HG03558 (cell line): ENCODE measurements at regions not wholly inside any gene's neighbourhood (a gene's known extent, or its start where the extent isn't known, plus 50 kb on each side); places are given as distances from the start of the nearest gene placed in this dataset.

Source experiments
- ATAC-seq: cut with Tn5 transposase; IDR thresholded peaks from one replicate; pipeline ENCODE4 v1.9.1; 2021; ENCODE audit warnings: moderate number of reproducible peaks; ENCODE audit not compliant: unreplicated experiment; ENCODE audit errors: extremely low read depth

DNA sequence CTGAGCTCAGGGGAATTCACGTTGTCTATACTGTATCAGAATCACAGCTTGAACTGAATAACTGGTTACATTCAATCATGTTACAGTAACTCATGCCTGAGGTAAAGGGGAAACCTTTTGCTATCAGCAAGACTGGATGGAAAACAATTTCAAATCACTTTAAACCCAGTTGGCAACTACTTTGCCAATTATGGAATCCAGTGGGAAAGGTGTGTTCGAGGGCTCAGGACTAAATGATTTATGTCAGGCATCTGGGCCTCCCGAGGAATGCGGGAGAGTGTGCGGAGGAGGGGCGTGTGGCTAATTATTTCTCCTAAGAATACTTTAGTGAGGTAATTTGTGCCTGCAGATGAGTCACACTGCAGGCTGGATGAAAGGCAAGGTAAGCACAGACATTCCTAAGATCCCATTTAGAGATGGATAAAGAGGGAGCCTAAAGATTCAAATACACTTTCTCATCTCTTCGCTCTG, 100.1 kb downstream of the HRH4 start:
- no peak for ATAC-seq

DNA sequence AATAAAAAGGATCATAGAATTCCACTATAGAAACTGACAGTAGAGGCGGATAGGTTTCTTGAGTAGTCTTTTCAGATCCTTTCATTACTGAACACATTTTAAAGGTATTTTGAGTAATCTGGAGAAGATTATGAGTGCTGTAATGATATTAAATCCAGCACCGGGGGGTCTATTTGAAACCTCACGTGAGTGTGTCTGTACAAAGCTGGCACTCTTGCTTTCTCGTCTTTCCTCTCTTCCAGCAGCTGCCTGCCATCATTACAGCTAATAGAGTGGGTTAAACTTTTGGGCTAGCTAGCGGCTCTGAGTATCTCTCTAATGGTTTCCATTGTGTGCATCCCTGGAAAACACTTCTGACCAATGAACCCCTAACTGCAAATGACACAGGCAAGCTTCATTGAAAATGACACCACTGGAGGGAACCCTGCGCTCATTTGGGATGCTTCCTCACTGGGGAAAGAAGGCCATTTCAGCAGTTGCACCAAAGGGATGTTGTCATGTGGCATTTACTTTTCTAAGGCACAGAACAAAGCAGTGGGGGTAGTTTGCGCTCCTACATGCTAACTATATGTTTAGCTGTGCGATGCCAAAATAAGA, 101.0 kb downstream of the HRH4 start:
- no peak for ATAC-seq

DNA sequence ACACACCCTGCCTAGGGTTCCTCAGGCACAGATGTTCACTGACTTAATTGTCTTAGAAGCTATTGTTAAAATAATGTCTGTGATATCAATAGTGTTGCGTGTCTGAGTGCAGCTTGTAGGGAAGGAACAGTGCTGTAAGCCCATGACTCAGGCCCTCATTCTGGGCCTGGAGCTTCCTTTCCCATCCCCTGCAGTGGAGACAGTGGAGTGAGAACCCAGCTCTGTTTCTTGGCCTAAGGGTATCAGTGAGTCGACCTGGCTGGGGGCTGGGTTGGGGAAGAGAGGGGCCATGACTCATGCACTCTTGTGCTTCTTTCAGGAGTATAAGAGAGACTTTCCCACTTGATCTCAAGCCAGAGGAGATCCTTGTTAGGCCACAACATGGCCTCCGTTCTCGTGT, 106.8 kb downstream of the HRH4 start:
- no peak for ATAC-seq

DNA sequence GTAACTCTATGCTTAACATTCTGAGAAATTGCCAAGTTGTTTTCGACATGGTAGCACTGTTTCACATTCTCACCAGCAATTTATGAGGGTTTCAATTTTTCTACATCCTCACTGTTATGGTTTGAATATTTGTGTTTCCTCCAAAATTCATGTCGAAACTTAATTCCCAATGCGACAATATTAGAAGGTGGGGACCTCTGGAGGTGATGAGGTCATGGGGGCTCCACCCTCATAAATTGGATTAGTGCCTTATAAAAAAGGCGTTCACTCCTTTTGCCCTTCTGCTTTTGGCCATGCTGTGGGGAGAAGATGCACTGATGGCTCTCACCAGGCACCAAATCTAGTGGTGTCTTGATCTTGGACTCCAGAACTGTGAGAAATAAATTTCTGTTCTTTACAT, 110.3 kb downstream of the HRH4 start:
- no peak for ATAC-seq

DNA sequence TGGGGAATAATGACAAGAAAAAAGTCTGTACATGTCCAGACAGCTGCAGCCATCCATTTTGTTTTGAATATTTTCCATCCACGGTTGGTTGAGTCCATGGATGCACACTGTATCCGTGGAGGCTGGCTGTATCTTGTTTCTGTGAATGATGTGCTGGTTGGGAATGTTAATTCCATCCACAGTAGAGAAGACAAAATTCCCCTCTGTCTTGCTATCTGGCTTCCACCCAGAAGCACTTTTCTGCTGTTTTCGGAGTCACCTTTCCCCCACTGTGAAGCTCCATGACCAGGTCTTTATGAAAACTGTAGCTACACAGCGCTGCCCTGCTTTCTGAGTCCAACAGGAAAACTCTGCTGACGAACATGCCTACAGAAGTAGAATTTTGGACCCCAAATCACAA, 122.3 kb downstream of the HRH4 start:
- ATAC-seq = no peak

DNA sequence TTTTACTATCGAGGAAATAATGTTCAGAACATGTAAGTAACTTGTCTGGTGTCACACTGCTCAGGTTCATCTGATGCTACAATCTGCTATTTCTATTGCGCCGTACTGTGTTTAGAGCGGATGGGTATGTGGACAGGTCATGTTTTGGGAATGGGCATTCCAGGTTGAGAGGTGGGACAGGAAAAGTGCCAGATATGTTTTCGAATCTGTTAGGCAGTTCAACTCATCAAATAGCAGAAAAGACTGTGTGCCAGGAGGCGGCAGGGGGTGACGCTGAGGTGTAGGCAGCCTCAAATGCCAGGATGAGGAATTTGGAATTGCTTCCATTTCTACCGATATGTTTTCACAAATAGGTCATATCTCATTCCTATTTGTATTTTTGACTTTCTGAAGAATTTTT, 123.8 kb downstream of the HRH4 start:
- no peak for ATAC-seq

DNA sequence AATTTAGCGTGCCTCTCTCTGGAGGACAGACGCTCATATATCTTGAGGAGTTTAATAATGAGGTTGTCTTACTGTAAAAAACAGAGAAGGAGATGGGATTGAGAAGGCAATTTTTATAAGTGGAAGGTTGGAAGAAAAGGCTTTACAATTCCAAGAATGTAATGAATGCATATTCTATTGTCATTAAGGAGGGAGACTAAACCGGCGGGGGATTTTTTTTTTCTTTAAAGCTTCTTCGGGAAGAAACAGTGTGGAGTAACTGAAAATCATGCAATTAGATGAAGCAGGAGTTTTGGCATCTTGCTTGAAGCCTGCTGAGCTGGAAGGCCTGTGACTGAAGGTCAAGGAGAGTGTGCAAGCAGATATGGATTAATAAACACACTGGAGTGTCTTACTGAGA, 124.4 kb downstream of the HRH4 start:
- no peak for ATAC-seq

DNA sequence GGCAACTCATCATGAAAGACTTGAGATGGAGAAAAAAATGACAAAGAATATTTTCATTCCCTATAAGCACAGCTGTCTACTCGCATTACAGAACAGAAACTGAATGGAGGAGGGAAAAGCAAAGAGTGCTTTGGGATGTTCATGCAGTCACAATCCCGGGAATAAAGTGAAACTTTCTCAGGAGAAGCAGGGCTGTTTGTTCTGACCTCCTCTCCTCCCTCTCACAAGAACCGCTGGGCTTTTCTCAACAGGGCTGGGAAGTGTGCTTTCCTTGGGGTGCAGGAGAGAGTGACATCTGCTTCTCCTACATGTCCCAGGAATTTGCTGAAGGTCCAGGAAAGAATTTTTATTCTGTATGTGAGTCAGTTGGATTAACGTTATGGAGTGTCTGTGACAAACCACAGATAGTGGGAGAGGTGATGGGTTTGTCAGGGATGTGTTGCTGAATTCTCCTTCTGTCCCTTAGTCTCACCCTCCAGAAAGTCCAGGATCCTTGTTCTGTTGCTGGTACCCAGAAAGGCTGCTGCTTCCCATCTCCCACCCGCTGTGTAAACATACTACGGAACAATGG, 125.6 kb downstream of the HRH4 start:
- ATAC-seq = no peak

DNA sequence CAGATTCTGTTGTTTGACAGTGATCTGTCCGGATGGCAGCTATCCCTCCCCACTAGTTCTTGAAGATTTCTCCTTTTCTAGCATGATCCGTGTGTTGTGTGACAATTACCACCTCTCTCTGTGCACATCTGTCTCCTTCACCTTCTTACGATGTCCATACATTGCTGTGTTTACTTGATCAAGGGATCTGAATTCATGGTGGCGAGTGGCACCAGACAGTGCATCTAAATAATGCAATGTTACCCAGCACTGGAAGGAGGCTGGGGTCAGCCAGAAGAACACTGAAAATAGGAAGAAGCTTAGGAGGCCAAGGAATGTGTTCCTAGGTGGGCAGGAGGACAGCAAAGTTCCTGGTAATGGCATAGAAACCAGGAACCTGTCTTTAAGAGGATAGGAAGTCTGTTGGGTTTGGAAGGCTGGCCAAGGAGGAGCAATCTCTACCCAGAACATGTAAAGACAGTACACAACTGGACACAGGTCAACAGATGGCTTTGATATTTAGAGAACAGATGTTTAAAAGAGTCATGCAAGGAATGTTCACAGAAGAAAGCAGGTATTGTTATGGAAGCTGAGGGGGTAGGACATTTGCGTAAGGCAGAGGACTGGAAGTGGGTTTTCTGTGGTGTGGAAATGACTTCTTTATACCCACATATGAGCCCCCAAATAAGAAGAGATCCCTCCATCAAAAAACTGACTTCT, 126.4 kb downstream of the HRH4 start:
- no peak for ATAC-seq

DNA sequence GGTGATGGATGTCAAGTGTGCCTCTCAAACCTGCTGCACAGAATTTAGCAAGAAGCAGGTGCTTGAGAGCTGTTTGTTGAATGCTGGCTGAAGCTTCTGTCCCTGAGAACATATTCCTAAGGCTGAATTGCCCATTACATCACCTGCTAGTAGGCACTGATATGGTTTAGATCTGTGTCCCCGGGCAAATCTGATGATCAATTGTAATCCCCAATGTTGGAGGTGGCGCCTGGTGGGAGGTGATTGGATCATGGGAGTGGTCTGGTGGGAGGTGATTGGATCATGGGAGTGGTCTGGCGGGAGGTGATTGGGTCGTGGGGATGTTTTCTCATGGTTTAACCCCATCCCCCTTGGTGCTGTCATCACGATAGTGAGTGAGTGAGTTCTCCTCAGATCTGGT, 128.0 kb downstream of the HRH4 start:
- no peak for ATAC-seq

DNA sequence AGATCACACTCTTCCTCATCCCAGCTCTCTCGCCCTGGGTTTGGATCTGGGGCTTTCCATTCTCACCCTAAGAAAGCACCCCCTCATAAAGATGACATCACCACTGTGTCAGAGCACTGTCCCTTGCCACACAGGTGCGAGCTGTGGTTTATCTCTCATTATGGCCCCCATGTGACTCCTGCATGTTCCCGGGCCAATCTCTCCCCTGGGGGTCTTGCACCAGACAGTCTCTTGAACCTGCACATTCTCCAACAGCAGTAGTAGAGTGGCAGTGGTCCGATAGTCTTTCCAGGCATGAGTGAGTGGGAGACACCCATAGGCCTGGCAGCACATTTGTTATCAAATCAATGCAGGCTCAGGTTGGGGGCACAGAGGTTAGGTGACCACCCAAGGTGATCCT, 130.5 kb downstream of the HRH4 start:
- no peak for ATAC-seq

DNA sequence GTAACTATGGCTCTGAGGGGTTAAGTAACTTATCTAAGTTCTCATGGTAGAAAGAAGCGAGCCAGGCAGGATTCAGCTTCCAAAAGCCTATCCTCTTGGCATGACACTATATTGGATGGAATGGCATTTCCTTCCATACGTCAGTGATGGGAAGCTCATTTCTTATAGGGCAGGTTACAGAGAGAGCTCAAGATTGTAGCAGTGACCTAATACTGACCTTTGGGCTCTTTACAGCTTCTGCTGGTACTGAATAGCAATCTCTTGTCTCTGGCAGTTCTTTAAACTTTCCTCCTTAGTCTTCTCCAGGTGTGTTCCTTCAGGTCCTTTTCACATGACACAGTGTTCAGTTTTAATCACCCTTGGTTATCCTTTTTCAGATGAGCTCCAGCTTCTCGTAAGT, 133.0 kb downstream of the HRH4 start:
- no peak for ATAC-seq

DNA sequence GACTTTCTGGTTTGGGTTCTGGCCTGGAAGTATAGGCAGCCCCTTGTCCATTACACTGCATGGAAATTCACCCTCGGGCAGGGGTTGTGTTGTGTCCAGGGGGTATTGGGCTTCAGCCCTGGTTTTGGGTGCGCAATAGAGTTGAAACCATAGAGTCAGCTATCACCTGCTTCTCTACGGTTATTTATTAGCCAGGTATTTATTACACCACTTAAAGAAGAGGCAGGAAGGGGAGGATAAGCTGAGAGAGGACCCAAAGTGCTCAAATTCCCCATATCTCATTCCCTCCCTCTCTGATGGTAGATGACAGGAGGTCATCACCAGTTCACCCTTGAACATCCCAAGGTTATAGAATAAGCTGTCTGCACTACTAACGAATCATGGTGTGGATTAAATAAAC, 133.4 kb downstream of the HRH4 start:
- no peak for ATAC-seq

DNA sequence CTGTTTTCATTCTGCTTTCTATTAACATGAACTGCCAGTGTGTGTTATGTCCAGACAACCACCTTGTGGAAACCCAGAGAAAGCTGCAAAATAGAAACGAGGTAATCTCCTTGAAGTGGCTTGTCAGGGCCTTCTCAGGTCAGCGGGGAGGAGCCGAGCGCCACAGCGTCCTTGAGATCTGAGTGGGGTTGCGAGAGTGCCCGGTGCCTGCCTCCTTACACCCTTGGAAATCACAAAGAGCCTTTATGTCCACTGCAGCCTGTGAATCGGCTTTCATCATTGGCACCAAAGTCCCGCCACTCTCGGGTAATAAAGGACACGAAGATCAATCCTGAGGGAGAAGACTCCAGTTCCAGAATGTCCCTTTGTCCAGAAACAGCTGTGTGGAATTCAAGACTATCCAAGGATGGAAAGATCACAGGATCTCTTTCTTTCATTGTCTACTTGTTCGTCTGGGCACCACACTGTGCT, 135.2 kb downstream of the HRH4 start:
- no peak for ATAC-seq

DNA sequence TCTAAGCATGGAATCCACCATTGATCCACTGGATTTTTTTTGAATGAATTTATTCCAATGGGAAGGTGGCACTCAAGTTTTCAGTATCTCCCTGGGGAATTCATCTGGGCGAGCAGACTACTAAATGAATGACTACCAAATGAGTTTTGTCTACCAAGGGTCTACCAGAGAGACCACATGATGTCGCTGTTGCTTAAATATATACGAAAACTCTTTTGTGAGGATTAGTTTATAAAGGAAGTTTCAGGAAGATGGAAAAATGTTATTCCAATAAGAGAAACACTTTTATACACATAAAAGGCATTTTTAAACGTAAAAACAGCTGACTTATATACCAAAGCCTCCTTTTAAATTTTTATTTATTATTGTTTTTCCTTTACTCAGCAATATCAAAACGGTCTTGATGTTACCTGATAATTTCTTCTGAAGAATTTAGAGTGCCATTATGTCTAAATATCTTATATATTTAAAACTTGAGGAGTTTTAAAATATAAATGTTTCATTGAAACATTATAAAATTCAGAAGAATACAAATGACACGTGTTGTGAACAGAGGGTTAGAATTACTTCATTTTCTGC, 139.7 kb downstream of the HRH4 start:
- ATAC-seq = no peak

DNA sequence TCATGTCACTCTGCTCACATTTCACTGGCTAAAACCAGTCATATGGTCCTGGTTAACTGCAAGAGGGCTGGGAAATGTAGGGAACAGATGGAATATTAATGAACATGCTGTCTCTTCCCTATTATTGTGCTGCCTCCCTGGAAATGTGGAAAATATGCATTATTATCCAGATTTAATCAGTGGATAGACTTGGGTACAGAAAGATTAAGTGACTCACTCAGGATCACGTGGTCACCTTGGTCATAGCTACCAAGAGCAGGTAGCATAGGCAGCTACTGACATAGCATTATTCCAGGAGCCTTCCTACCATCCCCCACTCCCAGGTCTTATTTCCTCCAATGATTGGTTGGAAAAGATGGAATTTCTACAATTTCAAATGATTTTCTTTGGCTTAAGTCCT, 141.1 kb downstream of the HRH4 start:
- no peak for ATAC-seq

DNA sequence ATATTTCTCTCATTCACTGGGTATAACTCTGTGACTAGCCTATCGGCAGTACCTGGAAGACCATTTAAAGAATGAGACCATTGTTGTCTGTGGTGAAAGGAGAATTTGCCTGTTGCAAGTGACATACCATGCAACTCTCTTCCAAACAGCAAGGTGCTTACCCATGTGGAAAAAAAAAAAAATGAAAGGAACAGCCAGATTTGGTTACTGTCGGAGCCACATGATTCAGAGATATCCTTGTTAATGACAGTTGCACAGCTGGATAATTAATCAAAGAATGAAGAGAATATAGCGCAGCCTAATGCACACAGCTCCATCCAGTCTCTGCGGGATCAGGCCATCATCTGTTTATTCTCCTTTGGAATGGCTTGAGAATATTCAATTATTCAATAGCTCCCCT, 141.8 kb downstream of the HRH4 start:
- ATAC-seq = no peak

DNA sequence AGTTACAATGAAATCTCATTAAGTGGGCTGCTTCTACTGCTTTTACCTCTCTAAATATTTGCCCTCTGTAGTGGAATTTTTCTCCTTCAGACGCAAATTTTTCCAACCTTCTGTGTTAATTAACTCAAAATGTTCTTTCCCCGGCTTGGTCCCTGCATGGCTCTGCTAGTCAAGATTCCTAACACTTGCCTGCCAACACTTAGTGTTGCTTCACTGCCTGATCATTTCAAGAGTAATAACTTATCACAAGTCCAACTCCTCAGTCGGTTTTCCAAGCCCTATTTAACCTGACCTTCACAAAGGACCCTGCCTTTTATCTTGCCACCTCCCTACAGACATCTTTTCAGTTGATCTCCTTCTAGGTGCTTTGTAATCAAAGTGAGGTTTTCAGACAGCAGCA, 142.7 kb downstream of the HRH4 start:
- ATAC-seq = no peak

DNA sequence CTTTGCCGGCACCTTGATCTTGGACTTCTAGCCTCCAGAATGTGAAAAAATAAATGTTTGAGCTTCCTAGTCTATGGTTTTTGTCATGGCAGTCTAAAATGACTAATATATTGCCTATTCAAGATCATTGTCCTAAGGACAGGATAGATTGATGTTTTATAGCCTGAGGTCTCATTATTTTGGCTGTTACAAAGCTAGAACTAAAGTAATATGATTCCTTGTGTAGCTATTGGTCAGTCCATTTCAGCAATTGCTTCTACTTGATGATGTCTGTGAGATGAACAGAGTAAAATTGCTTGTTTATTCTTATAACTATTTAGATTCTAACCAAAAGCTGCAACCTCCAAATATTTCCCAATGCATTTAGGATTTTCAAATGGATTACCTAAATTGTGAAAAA, 145.0 kb downstream of the HRH4 start:
- no peak for ATAC-seq

DNA sequence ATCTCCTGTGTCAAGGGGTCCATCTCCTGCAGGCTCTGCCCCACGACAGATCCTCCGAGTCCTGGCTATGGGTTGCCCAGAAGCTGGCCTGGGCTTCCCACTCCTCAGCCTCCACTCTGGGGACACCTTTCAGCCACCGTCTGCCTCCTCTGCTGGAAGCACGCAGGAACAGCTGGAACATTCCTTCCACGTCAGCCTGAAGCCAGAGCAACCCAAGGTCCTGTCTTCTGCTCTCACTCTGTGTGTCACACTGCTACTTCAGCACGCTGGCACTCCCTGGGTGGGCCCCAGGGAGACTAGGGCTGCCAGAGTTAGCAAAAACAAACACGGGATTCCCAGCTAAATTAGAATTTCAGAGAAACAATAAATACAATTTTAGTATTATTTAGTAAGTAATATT, 148.8 kb downstream of the HRH4 start:
- no peak for ATAC-seq

DNA sequence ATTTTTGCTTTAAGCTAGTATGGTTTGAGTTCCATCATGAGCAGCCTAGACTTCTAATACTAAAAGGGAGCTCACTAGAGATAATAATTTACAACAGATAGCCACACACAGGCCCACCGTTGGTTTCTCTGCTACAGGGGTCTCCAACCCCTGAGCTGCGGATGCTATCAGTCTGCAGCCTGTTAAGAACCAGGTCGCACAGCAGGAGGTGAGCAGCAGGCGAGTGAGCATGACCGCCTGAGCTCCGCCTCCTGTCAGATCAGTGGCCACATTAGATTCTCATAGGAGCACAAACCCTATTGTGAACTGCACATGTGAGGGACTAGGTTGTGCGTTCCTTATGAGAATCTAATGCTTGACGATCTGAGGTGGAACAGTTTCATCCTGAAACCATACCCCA, 150.6 kb downstream of the HRH4 start:
- ATAC-seq = no peak
